ENCODE measurements at regions not wholly inside any gene's neighbourhood (a gene's known extent, or its start where the extent isn't known, plus 50 kb on each side); places are given as distances from the start of the nearest gene placed in this dataset.

DNA sequence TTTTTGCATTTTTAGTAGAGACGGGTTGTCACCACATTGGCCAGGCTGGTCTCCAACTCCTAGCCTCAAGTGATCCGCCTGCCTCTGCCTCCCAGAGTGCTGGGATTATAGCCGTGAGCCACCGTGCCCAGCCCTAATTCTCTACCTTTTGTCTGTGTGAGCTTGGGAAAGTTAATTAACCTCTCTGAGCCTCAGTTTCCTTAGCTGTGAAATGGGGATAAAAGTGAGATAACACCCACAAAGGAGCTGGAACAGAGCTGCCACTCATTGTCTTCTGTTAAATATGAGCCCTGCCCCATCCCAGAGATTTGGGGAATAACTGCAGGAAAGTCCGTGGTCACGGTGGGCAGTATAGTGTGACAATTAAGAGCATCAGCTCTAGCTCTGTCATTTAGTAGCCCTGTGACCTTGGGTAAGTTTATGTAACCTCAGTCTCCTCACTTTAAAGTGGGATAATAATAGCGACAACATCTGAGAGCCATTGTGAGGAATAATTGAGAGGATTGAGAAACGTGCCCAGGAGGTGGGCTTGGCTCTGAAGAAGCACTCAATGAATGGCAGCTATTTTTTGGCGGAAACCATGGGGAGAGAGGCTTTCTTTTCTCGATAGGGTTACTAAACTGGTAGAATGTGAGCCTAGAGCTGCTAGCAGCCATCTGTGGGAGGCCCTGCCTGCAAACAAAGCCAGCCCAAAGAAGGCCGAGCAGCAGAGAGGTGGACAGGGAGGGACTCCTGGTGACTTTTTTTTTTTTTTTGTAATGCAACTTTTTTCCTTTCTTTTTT is 60.8 kb upstream of the MED13L start:
- Histone ChIP-seq H2BK12ac (ENCODE audit: insufficient read length, low read depth, low read length) (no peak overlapping the region), H2BK20ac (ENCODE audit: low read depth, low read length, poor library complexity, severe bottlenecking) (no peak overlapping the region), H3K14ac (ENCODE audit: insufficient read depth, low read length) (no peak overlapping the region), H4K91ac (ENCODE audit: insufficient read length, low read depth, low read length) (no peak overlapping the region), H3K79me2 (ENCODE audit: insufficient read depth, low read length) (no peaks in the 10 kb centered on the region), H3K4me2 (ENCODE audit: insufficient read depth, insufficient read length, low read length) (no peak overlapping the region), H2BK5ac (ENCODE audit: insufficient read length, low read length) (no peak overlapping the region), H2BK120ac (ENCODE audit: low read depth, low read length, poor library complexity, severe bottlenecking) (no peak overlapping the region), H3K79me1 (ENCODE audit: insufficient read depth, low read depth, low read length, poor library complexity, severe bottlenecking) (no peaks in the 10 kb centered on the region), H4K20me1 (ENCODE audit: control insufficient read depth, insufficient read depth, insufficient read length) (no peaks in the 10 kb centered on the region), H2AFZ (ENCODE audit: low read length) (no peak overlapping the region), H3K56ac (ENCODE audit: insufficient read length, low read depth, low read length) (no peak overlapping the region), H3T11ph (ENCODE audit: low read length) (no peak overlapping the region), H3K4ac (ENCODE audit: low read depth, low read length) (no peak overlapping the region), H2AK5ac (ENCODE audit: insufficient read length, low read length) (no peak overlapping the region), H3K9ac (ENCODE audit: extremely low read depth, insufficient read length, low read length) (no peak overlapping the region), H3K23ac (ENCODE audit: insufficient read length, low read depth, low read length) (no peak overlapping the region), H3K23me2 (ENCODE audit: insufficient read length, low read depth, low read length, poor library complexity, severe bottlenecking) (no peaks in the 10 kb centered on the region), H3K27ac (ENCODE audit: insufficient read length, low read depth, low read length) (no peak overlapping the region), H4K8ac (replicated peaks; ENCODE audit: insufficient read length, low read depth, low read length) (no peak overlapping the region), H3K27me3 (ENCODE audit: insufficient read depth, low read length) (no peaks in the 10 kb centered on the region), H3K9me3 (ENCODE audit: control insufficient read depth, low read depth, low read length) (no peaks in the 10 kb centered on the region), H2BK15ac (ENCODE audit: low read depth, low read length) (no peak overlapping the region), H3K18ac (ENCODE audit: insufficient read length, low read depth, low read length) (no peak overlapping the region), H4K5ac (ENCODE audit: insufficient read length, low read depth, low read length) (no peak overlapping the region), H3K4me1 (ENCODE audit: insufficient read depth, low read length) (peaks cover 5% of the 10 kb centered on the region; the same call in 1 of the 2 replicates)
- peaks cover 36 to 47% of the 10 kb centered on the region in 2 experiments for H3K4me1 Mint-ChIP-seq
- peak; percentile 52 for DNase-seq
- no CpG with 5 or more reads among the region's 11 CpGs for WGBS (ENCODE audit: extremely low coverage, insufficient read length, low lambda C conversion rate)
- TF ChIP-seq, protein P1, sequence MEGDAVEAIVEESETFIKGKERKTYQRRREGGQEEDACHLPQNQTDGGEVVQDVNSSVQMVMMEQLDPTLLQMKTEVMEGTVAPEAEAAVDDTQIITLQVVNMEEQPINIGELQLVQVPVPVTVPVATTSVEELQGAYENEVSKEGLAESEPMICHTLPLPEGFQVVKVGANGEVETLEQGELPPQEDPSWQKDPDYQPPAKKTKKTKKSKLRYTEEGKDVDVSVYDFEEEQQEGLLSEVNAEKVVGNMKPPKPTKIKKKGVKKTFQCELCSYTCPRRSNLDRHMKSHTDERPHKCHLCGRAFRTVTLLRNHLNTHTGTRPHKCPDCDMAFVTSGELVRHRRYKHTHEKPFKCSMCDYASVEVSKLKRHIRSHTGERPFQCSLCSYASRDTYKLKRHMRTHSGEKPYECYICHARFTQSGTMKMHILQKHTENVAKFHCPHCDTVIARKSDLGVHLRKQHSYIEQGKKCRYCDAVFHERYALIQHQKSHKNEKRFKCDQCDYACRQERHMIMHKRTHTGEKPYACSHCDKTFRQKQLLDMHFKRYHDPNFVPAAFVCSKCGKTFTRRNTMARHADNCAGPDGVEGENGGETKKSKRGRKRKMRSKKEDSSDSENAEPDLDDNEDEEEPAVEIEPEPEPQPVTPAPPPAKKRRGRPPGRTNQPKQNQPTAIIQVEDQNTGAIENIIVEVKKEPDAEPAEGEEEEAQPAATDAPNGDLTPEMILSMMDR (conservative IDR thresholded peaks at IDR 0.05), result no peak
- H3K36me3 Mint-ChIP-seq (ENCODE audit: insufficient read depth in 1 of 3, low read depth in 3 of 3), result peaks cover 2 to 12% (median 5%) of the 10 kb centered on the region in 3 experiments; a peak in 6 of 7 replicates
- H3K4me3 Mint-ChIP-seq, result no peak overlapping the region
- H3K27ac Mint-ChIP-seq, result peak overlapping the region in 2 of 3 experiments; percentile 46 to 91; a peak in 4 of 7 replicates
- H3K27me3 Mint-ChIP-seq (ENCODE audit: low read depth), result no peaks in the 10 kb centered on the region
- peaks cover 7 to 13% of the 10 kb centered on the region in 2 experiments for H3K9me3 Mint-ChIP-seq
